KOPT-K1 (cell line): ENCODE measurements at regions not wholly inside any gene's neighbourhood (a gene's known extent, or its start where the extent isn't known, plus 50 kb on each side); places are given as distances from the start of the nearest gene placed in this dataset.

Experiments used
- H3K27ac ChIP-seq: fragments of 200-600 bp; sonication (generic); 2 replicates; pipeline ENCODE4 v1.5.1; 2016; ENCODE audit warnings: antibody characterized with exemption, mild to moderate bottlenecking, low read depth, low read length; ENCODE audit not compliant: poor library complexity, severe bottlenecking
- H3K36me3 ChIP-seq: fragments of 200-600 bp; sonication (generic); 2 replicates; pipeline ENCODE4 v1.5.1; 2017; ENCODE audit warnings: antibody characterized with exemption, mild to moderate bottlenecking, low read length, moderate library complexity; ENCODE audit not compliant: insufficient read depth
- H3K9me3 ChIP-seq: fragments of 200-600 bp; sonication (generic); 2 replicates; pipeline ENCODE4 v1.5.1; 2017; ENCODE audit warnings: antibody characterized with exemption, low read length, mild to moderate bottlenecking; ENCODE audit not compliant: insufficient read depth, poor library complexity, severe bottlenecking

DNA sequence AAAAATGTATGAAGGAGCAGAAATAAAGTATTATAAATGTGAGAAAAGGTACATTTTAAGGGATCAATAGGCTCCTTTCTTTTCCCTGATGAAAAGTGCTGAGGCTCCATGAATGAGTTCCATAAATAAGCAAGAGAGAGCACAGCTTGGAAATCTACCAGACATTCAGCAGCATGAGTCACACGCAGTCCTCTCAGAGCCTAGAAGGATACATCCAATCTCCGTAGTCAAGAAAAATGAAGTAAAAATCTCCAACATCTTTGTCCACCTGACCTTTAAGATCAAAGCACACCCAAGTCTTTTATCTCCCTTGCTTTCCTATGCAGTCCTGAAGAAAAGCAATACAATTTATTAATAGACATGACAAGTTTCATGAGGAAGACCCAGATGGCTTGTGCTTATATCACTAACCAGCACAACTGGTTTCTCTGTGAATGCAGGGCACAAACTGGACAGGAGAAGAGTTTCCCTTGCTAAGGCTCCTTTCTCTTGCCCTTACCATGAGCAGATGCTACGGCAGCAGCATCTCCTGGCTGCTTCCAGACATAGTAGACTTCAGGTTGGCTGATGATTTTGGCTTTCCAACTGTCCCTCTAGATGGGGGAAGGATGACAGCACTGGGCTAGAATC, 730.8 kb downstream of the EFNB2 start:
- no peak overlapping the region for H3K27ac ChIP-seq
- H3K36me3 ChIP-seq, result no peaks in the 10 kb centered on the region
- H3K9me3 ChIP-seq, result no peaks in the 10 kb centered on the region

DNA sequence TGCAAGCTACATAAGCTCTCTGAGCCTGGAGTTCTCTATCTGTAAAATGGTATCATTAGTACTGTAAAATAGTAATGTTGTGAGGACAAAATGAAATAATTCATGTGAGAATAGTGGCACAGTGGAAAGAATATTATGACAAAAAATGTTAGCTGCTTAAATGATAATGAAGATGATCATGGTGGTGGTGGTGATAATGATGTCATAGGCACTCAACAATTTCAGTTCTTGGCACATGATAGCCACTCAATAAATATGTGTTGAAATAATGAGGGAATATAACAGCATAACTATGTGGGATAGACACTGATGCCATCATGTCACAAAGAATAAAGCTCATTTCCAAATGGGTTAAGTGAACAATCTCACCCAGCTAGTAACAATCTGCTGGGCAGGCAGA, 736.3 kb downstream of the EFNB2 start:
- Histone ChIP-seq H3K27ac (no peak overlapping the region), H3K36me3 (no peaks in the 10 kb centered on the region), H3K9me3 (no peaks in the 10 kb centered on the region)

GRCh38 chr13:105798541-105798940, 736.9 kb downstream of the EFNB2 start:
- Histone ChIP-seq H3K36me3 (no peaks in the 10 kb centered on the region), H3K9me3 (no peaks in the 10 kb centered on the region), H3K27ac (no peak overlapping the region)

- Histone ChIP-seq H3K9me3 (no peaks in the 10 kb centered on the region), H3K27ac (no peak overlapping the region), H3K36me3 (no peaks in the 10 kb centered on the region)
These were observed 739.4 kb downstream of the EFNB2 start for GRCh38 chr13:105796081-105796480.

DNA sequence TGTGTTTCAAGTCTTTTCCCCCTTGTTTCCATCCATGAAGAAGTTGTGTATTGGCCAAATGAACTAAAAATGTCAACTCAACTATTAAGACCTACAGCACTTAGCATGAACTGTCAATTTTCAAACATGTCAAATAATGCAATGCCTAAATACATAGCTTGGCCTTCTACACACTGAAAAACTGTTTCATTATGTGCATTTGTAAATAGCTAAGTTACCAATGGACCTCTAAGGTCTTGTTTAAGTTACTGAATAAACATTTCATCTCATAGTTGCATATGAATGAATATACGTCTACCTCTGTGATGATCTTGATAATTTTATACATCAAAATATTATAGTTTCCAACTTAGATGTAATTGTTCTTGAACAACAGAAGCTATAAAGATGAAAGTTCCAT, 744.5 kb downstream of the EFNB2 start:
- no peaks in the 10 kb centered on the region for H3K36me3 ChIP-seq
- H3K27ac ChIP-seq, result no peak overlapping the region
- no peaks in the 10 kb centered on the region for H3K9me3 ChIP-seq

GRCh38 chr13:105788530-105788929, 746.9 kb downstream of the EFNB2 start:
- Histone ChIP-seq H3K36me3 (no peaks in the 10 kb centered on the region), H3K27ac (no peak overlapping the region), H3K9me3 (no peaks in the 10 kb centered on the region)

DNA sequence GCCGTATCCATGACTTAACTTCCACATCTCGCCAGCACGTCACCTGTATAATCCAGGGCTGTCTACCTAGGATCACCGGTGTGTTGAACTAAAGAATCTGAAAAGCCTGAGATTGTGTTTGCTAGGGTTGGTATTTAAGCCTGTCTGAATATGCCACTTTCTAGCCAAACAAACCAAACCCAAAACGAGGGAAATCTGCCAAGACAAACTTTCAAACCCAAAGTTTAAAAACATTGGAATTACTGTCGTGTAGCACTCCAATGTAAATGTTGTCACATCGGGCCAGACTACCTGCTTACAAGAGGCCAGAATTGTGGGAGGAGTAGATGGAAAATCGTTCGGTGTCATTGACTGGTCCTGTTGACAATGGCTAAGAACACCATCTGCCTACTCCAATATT, 747.8 kb downstream of the EFNB2 start:
- H3K27ac ChIP-seq, result no peak overlapping the region
- no peaks in the 10 kb centered on the region for H3K9me3 ChIP-seq
- H3K36me3 ChIP-seq, result no peaks in the 10 kb centered on the region

DNA sequence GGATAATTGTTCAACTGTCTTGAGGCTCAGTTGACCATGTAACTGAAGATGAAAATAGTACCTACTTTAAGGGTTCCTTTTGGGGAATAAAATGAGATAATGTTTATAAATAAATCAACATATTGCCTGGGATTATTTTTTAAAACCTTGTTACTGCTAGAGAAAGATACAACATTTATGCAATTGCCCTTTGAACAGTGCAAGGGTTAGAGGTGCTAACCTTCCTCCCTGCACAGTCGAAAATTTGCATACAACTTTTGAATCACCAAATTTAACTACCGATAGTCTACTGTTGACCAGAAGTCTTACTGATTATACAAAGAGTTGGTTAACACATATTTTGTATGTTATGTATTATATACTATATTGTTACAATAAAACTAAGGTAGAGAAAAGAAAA, 750.0 kb downstream of the EFNB2 start:
- Histone ChIP-seq H3K27ac (no peak overlapping the region), H3K36me3 (no peaks in the 10 kb centered on the region), H3K9me3 (no peaks in the 10 kb centered on the region)

- H3K9me3 ChIP-seq, result no peaks in the 10 kb centered on the region
- H3K27ac ChIP-seq, result no peak overlapping the region
- no peaks in the 10 kb centered on the region for H3K36me3 ChIP-seq
These were observed 752.2 kb downstream of the EFNB2 start for GRCh38 chr13:105783261-105783660.

GRCh38 chr13:105778196-105778595, 757.3 kb downstream of the EFNB2 start:
- no peaks in the 10 kb centered on the region for H3K9me3 ChIP-seq
- no peaks in the 10 kb centered on the region for H3K36me3 ChIP-seq
- no peak overlapping the region for H3K27ac ChIP-seq

- no peak overlapping the region for H3K27ac ChIP-seq
- H3K36me3 ChIP-seq, result no peaks in the 10 kb centered on the region
- H3K9me3 ChIP-seq, result no peaks in the 10 kb centered on the region
These were observed 760.6 kb downstream of the EFNB2 start for GRCh38 chr13:105774739-105775460.

- Histone ChIP-seq H3K27ac (no peak overlapping the region), H3K36me3 (no peaks in the 10 kb centered on the region), H3K9me3 (no peaks in the 10 kb centered on the region)
These were observed 761.5 kb downstream of the EFNB2 start for GRCh38 chr13:105773863-105774538.

DNA sequence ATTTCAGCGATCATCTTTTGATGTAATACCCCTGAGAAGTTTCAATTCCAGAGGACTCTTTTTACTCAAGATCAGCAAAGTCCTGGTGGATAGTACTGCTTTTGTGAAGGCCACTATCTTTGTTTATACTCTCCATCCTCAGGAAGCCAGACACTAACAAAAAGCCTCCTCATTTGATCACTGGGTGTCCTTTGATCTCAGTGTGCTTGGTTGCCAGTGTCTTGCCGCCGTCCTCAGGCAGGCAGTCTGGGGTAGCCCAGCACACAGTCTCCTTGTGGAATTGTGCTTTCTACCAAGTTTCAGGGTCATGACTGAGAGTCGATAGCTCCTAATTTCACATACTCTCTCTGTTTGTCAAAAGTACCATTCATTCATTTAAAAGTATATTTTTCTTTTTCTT, 762.2 kb downstream of the EFNB2 start:
- H3K9me3 ChIP-seq, result no peaks in the 10 kb centered on the region
- no peaks in the 10 kb centered on the region for H3K36me3 ChIP-seq
- no peak overlapping the region for H3K27ac ChIP-seq

- H3K27ac ChIP-seq, result no peak overlapping the region
- no peaks in the 10 kb centered on the region for H3K9me3 ChIP-seq
- no peaks in the 10 kb centered on the region for H3K36me3 ChIP-seq
These were observed 771.0 kb downstream of the EFNB2 start for GRCh38 chr13:105764486-105764885.

DNA sequence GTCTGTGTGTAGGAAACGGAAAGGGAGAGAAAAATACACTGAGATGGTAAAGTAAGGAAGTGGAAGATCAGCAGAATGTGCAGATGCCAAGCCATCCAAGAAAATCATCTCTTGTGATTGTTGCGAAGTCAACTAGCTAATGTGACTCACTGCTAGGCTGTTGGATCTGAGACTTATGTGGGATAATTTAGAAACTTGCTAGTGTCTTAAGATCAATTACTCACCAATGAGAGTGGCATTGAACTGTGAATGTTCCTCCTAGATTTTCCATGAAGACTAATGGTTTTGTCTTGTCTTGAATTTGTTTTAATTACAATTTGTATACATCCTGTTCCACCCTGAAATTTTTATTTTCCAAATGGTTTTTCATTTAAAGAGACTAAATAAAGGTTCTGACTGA, 771.6 kb downstream of the EFNB2 start:
- H3K9me3 ChIP-seq, result no peaks in the 10 kb centered on the region
- H3K36me3 ChIP-seq, result no peaks in the 10 kb centered on the region
- H3K27ac ChIP-seq, result no peak overlapping the region

DNA sequence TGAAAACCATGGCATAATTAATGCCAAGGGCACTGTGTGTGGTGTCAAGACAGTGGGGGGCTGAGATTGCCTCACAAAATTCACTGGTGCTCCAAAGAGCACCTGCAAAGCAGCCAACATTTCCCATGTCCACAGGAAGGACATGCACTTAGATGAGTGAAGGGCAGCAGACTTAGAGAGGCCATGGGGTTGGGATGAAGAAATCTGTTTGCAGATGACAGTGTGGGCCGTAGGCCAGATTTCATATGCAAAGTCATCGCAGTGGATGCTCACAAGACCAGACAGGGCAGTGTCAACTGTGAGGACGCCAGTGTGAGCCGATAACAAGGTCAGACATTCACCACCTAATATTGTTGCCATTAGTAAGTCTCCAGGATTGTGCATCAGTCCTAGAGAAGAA, 773.4 kb downstream of the EFNB2 start:
- Histone ChIP-seq H3K27ac (no peak overlapping the region), H3K9me3 (no peaks in the 10 kb centered on the region), H3K36me3 (no peaks in the 10 kb centered on the region)
